ENCODE measurements at regions not wholly inside any gene's neighbourhood (a gene's known extent, or its start where the extent isn't known, plus 50 kb on each side); places are given as distances from the start of the nearest gene placed in this dataset.

DNA sequence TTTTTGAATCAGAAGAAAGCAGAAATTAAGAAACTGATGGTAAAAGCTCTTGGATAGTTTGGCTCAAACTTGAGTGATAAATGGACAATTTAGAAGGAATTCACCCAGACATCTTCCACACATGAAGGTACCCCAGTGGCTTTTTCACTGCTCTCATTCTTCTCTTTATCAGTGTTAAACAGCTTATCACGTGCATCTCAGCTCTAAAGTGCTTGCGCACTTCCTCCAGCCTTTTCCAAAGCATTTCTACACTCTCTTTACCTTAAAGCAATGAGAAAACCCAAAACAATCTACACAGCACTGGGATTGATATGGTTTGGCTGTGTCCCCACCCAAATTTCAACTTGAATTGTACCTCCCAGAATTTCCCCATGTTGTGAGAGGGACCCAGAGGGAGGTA lies 509.1 kb upstream of the FAT1 start:
- no peak overlapping the region for H3K4me3 ChIP-seq
- 73% methylated on average over 2 of the region's 2 CpGs for WGBS (ENCODE audit: low lambda C conversion rate, missing lambda C conversion rate)
- no peaks in the 10 kb centered on the region for H4K20me1 ChIP-seq (ENCODE audit: insufficient read depth, poor library complexity, severe bottlenecking)
- H3K9me2 ChIP-seq (replicated peaks; ENCODE audit: insufficient read depth) = no peaks in the 10 kb centered on the region
- peaks cover 9% of the 10 kb centered on the region for H3K4me1 ChIP-seq (ENCODE audit: insufficient read depth)
- no peak for DNase-seq (ENCODE audit: low spot score)
- no peak overlapping the region for H3K27ac ChIP-seq
- H3K9me3 ChIP-seq (ENCODE audit: low read depth) = no peaks in the 10 kb centered on the region
- H3K27me3 ChIP-seq = no peaks in the 10 kb centered on the region
- no peaks in the 10 kb centered on the region for H3K36me3 ChIP-seq (replicated peaks; ENCODE audit: insufficient read depth, low read depth)
- no peaks in the 10 kb centered on the region for H3K79me2 ChIP-seq
- no peak overlapping the region for H2AFZ ChIP-seq
- H3K4me2 ChIP-seq = no peak overlapping the region
- TF ChIP-seq EZH2 (IDR thresholded peaks at IDR 0.05; ENCODE audit: borderline replicate concordance) = no peak
- TF ChIP-seq EZH2phosphoT487 (IDR thresholded peaks at IDR 0.05; ENCODE audit: low read depth, severe bottlenecking, unreplicated experiment) = no peak
- TF ChIP-seq, protein P1, sequence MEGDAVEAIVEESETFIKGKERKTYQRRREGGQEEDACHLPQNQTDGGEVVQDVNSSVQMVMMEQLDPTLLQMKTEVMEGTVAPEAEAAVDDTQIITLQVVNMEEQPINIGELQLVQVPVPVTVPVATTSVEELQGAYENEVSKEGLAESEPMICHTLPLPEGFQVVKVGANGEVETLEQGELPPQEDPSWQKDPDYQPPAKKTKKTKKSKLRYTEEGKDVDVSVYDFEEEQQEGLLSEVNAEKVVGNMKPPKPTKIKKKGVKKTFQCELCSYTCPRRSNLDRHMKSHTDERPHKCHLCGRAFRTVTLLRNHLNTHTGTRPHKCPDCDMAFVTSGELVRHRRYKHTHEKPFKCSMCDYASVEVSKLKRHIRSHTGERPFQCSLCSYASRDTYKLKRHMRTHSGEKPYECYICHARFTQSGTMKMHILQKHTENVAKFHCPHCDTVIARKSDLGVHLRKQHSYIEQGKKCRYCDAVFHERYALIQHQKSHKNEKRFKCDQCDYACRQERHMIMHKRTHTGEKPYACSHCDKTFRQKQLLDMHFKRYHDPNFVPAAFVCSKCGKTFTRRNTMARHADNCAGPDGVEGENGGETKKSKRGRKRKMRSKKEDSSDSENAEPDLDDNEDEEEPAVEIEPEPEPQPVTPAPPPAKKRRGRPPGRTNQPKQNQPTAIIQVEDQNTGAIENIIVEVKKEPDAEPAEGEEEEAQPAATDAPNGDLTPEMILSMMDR (IDR thresholded peaks at IDR 0.05; ENCODE audit: poor library complexity) = no peak

DNA sequence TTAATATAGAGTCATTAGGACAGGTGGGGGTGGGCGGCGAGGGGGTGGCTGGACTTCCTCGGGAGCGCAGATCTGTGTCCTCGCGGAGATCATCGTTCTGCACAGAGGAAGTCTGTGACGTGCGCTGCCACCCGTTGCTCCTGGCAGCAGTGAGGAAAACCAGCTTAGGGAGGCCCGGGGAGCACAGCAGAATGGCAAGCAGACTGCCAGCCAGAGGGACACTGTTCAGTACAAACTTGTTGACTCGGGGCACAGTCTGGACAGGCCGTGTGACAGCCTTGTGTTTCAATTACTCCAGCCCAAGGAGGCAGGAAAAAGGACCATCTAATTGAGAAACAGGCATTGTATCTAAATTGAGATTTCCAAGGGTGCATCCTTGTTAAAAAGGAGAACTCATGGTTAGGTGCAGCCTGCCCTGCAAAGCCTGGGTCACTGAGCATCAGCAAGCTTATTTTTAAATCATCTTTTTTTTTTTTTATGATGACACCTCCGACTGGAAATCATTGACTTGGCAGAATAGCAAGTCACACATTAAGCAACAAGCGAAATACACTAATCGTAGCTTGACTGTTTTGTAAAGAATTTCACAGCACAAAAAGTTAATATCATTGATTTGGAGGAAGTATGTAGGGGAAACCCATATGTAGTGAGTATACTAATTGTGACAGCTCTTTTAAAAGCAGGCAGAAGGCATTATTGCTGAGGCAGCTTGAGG lies 512.0 kb upstream of the FAT1 start:
- no peak overlapping the region for H3K4me2 ChIP-seq
- no peaks in the 10 kb centered on the region for H3K27me3 ChIP-seq
- H4K20me1 ChIP-seq (ENCODE audit: insufficient read depth, poor library complexity, severe bottlenecking) = no peaks in the 10 kb centered on the region
- no peaks in the 10 kb centered on the region for H3K79me2 ChIP-seq
- H3K27ac ChIP-seq = no peak overlapping the region
- H3K9me2 ChIP-seq (replicated peaks; ENCODE audit: insufficient read depth) = no peaks in the 10 kb centered on the region
- H3K36me3 ChIP-seq (replicated peaks; ENCODE audit: insufficient read depth, low read depth) = no peaks in the 10 kb centered on the region
- DNase-seq (ENCODE audit: low spot score) = no peak
- peaks cover 9% of the 10 kb centered on the region for H3K4me1 ChIP-seq (ENCODE audit: insufficient read depth)
- H3K4me3 ChIP-seq = no peak overlapping the region
- H3K9me3 ChIP-seq (ENCODE audit: low read depth) = no peaks in the 10 kb centered on the region
- TF ChIP-seq, protein P1 (IDR thresholded peaks at IDR 0.05; ENCODE audit: poor library complexity) = no peak
- no peak for TF ChIP-seq EZH2 (IDR thresholded peaks at IDR 0.05; ENCODE audit: borderline replicate concordance)
- no peak for TF ChIP-seq EZH2phosphoT487 (IDR thresholded peaks at IDR 0.05; ENCODE audit: low read depth, severe bottlenecking, unreplicated experiment)
- 84% methylated on average over 16 of the region's 16 CpGs for WGBS (ENCODE audit: low lambda C conversion rate, missing lambda C conversion rate)
- H2AFZ ChIP-seq = no peak overlapping the region

DNA sequence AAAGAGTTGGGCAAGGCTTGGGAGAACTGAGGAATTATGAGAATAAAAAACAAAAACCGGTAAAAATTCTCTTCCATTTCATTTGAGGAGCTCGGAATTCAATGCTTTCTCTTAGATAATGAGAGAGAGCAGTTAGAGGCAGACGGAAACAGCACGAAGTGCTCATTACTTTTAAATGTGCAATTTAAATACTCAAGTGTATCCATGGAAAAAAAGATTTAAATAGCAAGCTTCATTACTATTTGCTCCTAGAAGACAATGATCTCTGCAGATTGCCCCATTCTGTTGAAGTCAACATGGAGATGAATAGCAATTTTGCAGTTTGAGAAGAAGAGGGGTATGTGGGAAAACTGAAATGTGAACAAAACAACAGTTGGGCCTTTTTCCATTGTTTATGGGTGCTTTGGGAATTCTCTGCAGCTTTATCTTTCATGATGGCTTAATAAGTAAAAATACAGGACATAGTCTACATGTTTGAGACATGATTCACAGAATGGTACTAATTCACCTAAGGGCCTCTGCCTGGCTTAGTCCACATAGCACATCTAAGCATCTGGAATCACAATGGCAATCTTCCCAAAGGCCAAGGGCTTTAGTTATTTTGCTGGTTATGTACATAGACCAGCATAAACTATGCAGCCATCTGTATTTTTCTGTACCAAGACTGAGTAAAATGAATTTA lies 512.7 kb upstream of the FAT1 start:
- Histone ChIP-seq H3K4me2 (no peak overlapping the region), H3K9me3 (ENCODE audit: low read depth) (no peaks in the 10 kb centered on the region), H3K9me2 (replicated peaks; ENCODE audit: insufficient read depth) (no peaks in the 10 kb centered on the region), H3K27me3 (no peaks in the 10 kb centered on the region), H3K79me2 (no peaks in the 10 kb centered on the region), H3K27ac (no peak overlapping the region), H3K4me3 (no peak overlapping the region), H3K36me3 (replicated peaks; ENCODE audit: insufficient read depth, low read depth) (no peaks in the 10 kb centered on the region), H4K20me1 (ENCODE audit: insufficient read depth, poor library complexity, severe bottlenecking) (no peaks in the 10 kb centered on the region), H2AFZ (no peak overlapping the region), H3K4me1 (ENCODE audit: insufficient read depth) (peaks cover 9% of the 10 kb centered on the region)
- WGBS (ENCODE audit: low lambda C conversion rate, missing lambda C conversion rate) = 81% methylated on average over 4 of the region's 4 CpGs
- TF ChIP-seq, protein P1 (IDR thresholded peaks at IDR 0.05; ENCODE audit: poor library complexity) = no peak
- TF ChIP-seq EZH2 (IDR thresholded peaks at IDR 0.05; ENCODE audit: borderline replicate concordance) (no peak), EZH2phosphoT487 (IDR thresholded peaks at IDR 0.05; ENCODE audit: low read depth, severe bottlenecking, unreplicated experiment) (no peak)
- peak; percentile 46 for DNase-seq (ENCODE audit: low spot score)

Measured in hepatocyte (in vitro differentiated cells).